CD4-positive, alpha-beta T cell treated with Interleukin-1 beta for 1 hour (primary cell): ENCODE measurements at regions not wholly inside any gene's neighbourhood (a gene's known extent, or its start where the extent isn't known, plus 50 kb on each side); places are given as distances from the start of the nearest gene placed in this dataset.
"Not testable (repeated sequence)": the region's sequence is repeated elsewhere in the genome, so short reads cannot be mapped to it uniquely, and the experiment has no call there.

Experiments
- DNase-seq, 2 donors: peaks; one replicate each; pipeline ENCODE4 v3.0.0-alpha.2; 2020 to 2022

DNA sequence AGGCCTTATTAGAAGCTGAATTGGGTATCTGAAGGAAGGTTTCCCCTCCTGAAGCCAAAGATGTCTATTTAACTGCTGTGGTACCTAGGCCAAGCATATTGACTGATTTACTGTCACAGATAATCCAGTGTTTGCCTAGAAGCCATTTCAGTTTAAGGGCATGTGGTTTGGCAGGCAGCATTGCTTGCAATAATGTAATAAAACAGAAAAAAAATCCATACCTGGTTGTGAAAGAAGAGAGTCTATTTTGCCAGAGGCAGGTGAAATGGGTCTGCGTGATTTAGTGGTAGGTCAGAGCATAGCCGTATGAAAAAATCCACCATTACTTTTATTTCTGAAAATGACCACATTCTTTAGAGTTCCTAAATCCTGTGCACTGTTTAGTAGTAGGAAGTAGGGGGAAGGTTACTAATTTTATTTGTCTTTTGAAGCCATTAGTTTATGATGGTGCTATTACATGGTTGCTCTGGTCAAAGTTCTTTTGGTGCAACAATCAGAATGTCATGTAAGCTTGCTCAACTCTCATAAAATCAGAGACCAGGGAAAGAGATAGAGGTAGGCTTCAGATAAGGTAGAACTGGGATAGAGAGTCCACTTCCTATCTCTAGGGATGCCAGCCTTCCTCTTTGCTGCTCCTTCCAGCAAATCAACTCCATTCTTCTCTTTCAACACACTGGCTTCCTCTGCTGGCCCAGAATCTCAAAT, 343.4 kb downstream of the GPD2 start:
- no peak for DNase-seq

DNA sequence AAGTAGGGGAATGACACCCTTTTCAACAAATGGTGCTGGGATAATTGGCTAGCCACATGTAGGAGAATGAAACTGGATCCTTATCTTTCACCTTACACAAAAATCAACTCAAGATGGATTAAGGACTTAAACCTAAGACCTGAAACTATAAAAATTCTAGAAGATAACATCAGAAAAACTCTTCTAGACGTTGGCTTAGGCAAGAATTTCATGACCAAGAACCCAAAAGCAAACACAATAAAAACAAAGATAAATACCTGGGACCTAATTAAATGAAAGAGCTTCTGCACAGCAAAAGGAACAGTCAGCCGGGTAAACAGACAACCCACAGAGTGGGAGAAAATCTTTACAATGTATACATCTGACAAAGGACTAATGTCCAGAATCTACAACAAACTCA, 345.5 kb downstream of the GPD2 start:
- DNase-seq, result not testable (repeated sequence)

DNA sequence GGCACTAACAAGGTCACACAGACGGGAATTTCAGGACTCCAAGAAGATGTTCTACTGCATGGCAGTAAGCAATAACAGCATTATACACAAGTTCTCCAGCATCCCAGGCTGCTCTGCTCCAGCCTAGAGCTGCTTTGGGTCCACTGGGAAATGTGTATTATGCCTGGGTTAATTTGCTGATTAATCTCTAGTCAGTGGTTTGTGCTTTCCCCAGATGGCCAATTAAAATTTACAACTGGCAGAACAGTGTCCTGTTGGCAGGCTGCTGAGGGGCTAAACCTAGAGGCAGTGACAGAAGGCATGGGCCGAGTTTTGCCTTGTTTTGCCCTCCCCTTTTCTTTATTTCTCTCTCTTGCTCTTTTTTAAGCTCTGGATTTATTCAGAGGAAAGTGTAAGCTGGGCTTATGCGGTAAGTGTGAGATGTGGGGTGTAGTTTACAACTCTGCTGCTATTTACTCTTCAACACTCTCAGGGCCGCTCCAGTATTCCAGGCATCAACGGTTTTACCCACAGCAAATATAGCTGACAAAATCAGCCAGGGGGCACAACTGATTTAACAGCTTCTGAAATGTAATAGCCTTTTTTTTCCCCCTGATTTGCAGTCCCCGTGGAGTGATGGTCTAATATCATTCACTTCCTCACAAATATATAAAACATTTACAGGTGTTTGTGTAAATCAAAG, 348.0 kb downstream of the GPD2 start:
- no peak for DNase-seq

DNA sequence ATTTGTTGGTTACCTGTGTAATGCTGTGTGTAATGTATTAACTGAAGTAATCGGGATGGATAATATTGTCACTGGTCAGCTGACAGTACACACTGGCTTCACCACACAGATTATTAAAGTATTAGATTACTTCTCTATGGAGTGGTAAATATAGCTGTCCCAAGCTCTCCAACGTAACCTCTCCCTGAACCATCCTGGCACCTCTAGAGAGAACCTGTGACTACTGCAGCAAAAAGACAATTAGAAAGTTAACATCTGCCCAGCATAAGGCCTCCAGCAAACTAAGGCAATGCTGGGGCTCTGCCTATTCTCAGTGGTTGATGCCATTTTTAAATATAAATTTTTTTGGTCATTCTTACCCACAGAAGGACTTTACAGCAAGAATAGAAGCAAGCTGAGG, 351.3 kb downstream of the GPD2 start:
- DNase-seq, result no peak

DNA sequence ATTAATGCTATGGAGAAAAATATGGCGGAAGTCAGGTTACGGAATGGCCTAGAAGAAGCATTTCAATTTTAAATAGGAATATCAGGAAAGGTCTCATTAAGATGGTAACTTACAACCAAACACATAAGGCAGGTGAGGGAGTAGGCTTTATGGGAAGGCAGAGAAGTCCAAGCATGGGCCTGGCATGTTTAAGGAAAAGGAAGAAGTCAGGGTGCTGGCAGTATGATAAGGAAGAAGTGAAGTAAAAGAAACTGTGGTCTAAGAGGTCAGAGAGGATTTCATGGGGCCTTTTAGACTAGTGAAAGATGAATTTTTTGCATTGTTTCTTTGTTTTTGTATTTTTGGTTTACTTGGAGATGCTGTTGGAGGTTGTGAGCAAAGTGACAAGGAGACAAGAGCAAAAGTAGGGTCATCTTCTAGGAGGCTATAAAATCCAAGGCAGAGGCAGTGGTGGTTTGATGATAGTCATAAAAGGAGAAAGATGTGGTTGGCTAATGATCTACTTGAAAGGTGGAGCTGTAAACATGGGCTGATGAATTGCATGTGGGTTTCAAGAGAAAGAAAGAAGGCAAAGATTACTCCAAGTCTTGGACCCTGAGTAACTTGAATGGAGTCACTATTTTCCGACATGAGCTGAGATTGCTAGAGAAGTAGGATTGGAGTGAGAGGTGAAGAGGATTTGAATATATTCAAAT, 354.3 kb downstream of the GPD2 start:
- DNase-seq, result no peak

DNA sequence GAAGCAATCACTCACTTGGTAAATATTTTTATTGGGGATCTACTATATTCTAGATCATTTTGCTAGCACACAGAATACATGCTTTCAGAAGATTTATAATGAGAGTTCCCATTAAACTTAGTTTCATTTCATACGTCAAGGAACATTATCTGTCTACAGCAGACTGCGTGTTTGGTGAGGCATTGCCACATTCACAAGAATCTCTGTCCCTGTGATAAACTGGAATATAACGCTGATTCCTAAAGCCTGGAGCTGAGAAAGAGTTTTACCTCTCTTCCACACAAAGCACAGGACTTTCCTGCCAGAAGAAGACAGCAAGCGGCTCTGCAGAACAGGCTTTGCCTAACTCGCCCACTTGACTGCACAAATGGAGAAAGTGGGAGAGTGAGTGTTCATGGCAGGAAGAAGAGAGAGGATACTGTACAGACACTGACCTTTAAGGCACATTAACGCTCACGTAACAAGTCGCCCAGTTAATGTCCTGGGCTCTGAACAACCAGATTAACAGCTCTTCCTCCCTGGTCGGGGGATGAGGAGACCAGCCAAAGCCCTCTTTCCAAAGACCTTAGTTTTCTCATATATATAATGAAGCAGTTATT, 356.2 kb downstream of the GPD2 start:
- no peak for DNase-seq

DNA sequence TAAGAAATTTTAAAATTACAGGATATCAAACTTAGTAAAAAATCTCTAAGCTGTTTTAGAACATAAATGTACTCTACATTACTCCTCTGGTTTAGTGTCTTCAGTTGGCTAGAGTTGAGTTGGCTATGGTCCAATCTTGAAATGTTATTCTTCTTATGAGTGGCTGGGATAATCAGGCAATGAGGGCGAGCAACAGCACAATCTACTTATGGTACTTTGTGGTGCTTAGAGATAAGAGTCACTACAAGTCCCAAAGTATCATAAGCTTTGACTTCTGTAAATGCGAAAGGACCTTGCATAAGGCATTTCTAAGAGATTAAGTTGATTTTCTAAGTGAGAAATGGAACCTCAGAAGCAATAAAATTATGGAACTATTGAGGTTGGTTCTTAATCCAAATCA, 361.7 kb downstream of the GPD2 start:
- no peak for DNase-seq

DNA sequence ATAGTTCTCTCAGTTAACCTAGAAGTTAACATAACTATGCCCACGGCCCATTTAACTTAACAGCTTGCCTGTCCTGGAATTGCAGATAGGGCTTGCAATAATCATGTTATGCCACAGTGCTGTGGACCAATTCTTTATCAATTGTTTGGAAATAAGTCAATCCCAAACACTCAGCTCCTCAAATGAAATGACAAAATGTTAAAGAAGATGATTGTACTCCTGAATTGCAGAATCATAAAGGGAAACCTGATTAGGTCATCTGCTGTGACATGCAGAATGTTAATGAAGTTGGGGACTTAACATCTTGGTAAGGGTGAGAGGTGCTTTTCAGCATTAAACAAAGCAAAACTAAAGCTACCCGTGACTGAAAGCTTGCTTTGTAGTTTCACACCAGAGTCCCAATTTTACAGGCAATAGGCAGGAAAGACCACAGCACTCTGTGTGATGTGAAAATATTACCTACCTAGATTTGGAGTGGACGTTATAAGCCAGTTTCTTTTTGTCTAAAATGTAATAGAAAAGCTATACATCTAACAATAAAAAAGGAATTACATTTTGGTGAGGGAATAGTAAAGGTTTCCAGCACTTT, 364.0 kb downstream of the GPD2 start:
- DNase-seq, result no peak

DNA sequence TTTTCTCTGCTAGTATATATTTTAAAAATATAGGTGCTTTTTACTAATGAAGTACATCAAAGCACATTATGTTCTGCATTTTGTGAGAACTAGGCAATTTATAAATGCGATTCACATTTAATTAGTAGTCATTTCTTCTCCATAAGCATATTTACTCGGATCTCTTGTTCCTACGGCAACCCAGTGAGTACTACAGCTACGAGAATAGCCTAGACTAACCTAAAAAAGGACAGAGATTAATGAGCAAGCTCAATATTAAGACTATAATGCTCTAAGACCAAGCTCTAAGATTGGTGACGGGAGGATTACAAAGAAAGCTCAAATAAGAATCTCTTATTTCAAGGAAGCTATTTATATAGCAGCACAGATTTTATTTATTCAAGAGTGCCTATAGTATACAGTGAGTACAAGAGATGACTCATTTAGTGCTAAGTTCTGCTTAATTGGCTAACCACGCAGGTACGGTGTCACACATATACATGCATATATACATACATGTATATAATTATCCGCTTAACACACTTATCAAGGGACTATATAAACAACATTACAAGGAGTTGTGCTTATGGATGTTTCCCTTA, 364.7 kb downstream of the GPD2 start:
- no peak for DNase-seq

DNA sequence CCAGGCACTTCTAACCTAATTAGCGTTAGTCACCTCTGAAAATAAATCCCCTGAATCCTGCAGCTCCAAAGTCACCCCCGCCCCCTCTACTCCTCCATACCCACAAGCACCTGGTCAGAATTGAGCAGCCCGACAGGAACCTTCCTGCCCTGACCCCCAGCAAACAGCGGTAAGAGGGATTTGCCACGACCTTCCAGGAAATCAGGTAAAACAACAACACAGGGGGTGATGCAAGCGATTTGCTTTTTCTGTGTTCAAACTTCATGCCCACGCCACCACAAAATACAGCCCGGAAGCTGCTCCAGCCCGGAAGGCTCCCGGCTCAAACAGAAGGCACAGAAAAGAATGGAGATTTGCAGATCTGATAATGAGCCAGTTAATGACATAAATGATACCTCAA, 367.1 kb downstream of the GPD2 start:
- no peak for DNase-seq

DNA sequence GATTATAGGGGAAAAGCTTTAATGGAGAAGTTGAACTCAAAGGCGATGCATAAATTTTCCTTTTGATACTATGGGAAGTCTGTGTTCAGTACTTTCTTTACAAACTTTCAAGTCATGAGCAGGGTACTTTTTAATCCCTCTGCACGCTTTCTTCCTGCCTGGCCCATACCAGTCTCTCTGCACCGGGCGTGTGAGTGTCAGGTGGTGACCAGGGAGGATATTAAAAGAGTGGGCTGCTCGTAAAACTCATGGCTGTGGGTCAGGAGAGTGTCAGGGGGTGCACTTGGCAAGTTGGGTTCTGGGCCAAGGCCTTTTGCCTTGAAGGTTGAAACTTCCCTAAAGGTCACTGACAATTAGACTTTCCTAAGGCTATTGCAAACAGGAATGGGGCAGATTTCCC, 367.8 kb downstream of the GPD2 start:
- no peak for DNase-seq

DNA sequence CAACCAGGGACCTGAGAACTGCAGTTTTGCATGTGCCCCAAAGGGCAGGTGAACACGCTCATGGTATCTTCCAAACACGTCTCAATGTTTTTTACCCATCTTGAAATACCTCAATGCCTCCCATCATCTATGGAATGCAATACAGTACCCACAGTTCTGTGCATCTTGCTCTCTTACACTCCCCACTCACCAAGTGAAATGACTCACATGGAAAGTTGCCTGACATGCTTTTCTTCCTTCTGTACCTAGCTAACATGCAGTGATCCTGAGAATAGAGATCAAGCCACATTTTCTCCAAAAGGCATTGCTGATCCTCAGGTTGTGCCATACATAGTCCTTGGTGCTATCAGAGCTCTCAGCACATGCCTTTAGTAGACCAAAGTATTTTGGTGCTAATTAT, 373.9 kb downstream of the GPD2 start:
- DNase-seq, result no peak

DNA sequence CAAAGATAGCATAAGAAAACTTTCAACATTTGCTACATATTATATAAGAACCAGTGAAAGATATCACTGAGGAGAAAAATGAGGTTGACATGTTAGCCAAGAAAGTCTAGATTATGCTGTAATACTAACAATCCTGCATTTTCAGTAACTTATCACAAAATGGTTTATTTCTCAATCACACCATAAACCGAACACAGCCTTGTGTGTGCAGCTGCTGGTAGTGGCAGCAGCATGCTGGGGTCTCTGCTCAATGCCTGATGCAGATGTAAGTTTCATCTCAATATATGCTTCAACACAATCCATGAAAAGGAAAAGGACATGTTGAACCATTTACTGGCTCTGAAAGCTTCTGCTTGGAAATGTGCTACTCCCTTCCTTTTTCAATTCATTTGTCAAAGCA, 376.3 kb downstream of the GPD2 start:
- DNase-seq, result no peak

DNA sequence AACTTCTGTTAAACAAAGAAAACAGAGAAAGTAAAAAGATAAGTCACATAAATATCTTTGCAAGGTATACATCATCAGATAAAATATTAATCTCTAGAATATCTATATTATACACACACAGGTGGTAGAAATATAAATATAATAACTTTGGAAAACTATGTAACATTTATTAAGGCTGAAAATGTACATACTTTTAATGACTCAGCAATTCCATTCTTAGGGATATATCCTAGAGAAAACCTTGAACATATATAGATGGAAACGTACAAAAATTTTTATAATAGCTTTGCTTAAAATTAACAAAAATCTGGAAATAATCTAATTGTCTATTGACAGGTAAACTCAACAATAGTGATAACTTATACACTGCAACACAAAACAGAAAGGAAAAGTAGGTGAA, 381.3 kb downstream of the GPD2 start:
- DNase-seq, result no peak

DNA sequence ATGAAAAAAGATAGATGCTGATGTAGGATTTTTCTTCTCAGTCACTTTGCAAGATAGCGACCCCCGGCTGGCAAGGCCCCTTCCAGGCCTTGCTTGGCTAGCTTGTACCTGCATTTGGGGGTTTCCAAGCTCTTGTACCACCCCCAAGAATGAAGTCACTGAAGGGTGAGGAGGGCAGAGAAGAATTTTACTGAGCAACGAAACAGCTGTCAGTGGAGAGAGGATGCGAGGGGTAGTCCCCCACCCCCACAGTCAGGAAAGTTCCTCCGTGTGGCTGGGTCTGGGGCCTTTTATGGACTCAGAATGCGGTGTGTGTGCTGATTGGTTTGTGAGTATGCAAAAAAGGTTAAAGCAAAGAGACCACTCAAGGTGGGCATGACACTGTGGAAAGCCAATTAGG, 382.0 kb downstream of the GPD2 start:
- DNase-seq, result no peak

DNA sequence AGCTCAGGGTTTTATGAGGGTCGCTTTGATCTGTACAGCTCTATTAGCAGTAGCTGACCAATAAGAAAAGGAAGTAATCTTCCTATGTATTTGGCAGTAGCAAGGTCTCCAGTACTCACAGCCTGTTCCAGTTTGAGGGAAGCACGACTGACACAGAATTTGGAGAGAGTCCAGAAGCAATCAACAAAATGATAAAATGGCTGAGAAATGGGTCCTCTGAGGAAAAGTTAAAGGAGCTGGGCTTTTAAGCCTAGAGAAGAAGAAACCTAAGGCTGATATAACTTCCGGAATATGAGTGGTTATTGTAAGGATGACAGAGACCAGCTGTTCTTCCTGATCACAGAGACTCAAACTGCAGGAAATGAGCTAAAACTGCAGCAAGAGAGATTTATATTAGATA, 382.8 kb downstream of the GPD2 start:
- DNase-seq, result no peak

DNA sequence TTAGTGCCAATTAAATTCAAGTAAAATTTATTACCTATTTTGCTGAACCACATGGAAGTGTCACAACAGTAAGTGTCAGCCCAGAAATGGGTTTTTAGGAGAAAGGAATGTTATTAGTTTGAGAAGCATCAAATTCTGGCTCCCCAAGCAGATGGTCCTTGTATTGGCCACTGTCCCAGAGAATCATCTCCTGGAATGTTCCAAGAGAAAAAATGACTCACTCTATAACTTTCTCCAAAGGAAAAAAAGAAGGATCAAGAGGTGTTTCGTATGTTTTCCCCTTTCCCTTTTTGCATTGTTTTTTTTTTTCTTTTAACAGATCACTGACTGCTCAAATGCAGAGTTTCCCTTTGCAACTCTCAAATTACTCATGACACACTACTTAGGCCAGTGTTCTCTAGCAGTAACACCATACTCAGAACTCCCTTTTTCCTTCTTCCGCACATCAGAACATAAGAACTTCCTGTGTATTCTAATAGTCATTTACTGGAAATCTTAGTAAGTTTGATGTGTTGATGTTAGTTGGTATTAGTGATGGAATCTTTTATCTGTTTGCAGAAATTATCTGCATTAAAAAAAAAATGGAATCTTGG, 390.3 kb downstream of the GPD2 start:
- no peak for DNase-seq

DNA sequence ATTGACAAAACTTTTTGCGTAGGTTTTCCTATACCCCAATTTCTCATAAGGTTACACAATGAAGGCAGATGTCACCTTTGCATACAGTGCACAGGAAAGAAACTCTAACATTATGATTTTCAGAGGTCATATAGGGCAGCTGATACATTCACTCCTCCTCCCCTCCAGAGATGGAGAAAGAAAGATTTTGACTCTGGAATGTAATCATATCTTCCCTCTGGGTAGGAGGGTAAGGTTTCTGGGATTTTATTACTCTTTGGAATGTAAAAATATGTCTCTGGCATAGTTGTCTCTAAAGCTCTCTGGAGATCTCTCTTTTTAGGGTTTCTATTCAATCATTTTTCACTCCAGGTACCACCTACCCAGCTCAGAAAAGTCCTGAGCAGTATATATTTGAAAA, 398.3 kb downstream of the GPD2 start:
- DNase-seq, result no peak

DNA sequence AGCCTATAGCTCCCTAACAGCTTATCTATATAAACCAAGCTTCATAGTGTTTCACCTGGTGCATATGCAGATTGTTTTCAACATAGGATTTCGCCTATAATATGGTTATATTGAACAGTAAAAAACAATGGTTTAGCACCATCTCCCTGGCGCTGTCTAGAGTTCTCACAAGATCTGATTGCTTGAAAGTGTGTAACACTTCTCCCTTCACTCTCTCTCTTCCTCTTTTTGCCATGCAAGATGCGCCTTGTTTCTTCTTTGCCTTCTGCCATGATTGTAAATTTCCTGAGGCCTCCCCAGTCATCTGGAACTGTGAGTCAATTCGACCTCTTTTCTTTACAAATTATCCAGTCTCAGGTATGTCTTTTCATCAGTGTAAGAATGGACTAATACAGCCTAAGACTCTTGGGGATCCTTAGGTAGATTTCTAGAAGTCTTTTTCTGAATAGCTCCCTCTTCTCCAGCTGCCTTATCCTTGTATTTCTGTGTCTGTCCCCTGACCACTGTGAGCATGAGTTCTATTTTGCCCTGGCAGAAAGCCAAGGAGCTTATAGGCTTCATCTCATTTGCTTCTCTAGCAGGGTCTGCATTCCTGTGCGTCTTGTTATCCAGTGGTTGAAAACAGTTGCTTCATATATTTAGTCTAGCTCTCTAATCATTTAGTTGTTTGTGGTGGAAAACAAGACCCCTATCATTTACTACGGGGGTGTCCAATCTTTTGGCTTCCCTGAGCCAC, 401.6 kb downstream of the GPD2 start:
- no peak for DNase-seq

DNA sequence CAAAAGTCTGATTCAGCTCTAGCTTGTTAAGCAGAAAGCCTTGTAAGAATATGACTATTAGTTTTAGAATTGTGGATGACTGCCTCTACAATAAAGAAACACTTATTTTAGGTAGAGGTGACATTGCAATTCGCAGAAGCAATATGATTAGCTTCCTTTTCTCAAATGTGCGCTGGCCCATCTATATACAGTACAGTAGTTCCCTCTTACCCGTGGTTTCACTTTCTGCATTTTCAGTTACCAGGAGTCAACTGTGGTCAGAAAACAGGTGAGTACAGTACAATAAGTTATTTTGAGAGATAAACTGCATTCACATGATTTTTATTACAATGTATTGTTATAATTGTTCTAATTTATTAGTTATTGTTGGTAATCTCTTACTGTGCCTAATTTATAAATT, 405.1 kb downstream of the GPD2 start:
- no peak for DNase-seq

DNA sequence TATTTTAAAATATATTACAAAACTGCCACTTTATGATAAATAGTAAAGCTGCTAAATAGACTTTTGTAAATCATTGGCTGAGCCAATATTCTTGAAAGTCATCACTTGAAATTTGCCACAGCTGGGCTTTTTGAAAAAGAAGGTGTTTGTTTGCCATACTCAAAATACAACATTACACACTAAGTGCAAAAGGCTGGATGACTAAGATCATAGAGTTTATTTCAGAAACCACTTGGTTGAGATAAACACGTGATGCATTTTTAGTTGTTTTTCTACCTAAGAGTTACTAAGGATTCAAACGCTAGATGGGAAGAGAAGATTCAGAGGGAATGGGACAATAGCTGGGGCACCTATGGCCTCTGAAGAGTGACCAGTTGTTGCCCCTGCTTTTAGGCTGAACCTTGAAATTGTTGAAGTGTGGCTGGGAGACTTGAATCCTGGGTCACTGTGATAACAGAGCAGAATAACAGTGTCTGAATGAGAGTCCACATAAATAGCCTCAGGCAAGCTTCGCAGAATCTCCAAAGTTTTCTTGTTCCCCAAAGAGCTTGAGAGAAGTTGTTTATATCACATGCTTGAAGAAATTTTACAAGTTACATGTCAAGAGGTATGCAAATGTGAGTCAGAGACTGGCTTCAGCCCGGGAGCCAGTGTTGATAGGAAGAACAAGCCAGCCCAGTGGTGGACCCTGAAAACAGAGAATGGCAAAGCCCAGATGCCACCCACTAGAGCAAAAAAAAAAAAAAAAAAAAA, 409.8 kb downstream of the GPD2 start:
- DNase-seq, result no peak
